ENCODE measurements at regions not wholly inside any gene's neighbourhood (a gene's known extent, or its start where the extent isn't known, plus 50 kb on each side); places are given as distances from the start of the nearest gene placed in this dataset.

GRCh38 chr18:38427234-38427633, 861.6 kb upstream of the CELF4 start:
- DNase-seq (ENCODE audit: low spot score): peak; percentile 4

GRCh38 chr18:38421872-38422615, 856.4 kb upstream of the CELF4 start:
- DNase-seq (ENCODE audit: low spot score): no peak

GRCh38 chr18:38421021-38421420, 855.4 kb upstream of the CELF4 start:
- DNase-seq (ENCODE audit: low spot score): no peak

GRCh38 chr18:38420611-38421010, 855.0 kb upstream of the CELF4 start:
- no peak for DNase-seq (ENCODE audit: low spot score)

GRCh38 chr18:38415811-38416210, 850.2 kb upstream of the CELF4 start:
- DNase-seq (ENCODE audit: low spot score): no peak

- DNase-seq (ENCODE audit: low spot score): no peak
Measured at GRCh38 chr18:38413193-38413592, 847.6 kb upstream of the CELF4 start.

- no peak for DNase-seq (ENCODE audit: low spot score)
Measured at GRCh38 chr18:38406607-38407006, 841.0 kb upstream of the CELF4 start.

- no peak for DNase-seq (ENCODE audit: low spot score)
Measured at GRCh38 chr18:38402509-38402908, 836.9 kb upstream of the CELF4 start.

- no peak for DNase-seq (ENCODE audit: low spot score)
Measured at GRCh38 chr18:38397094-38397493, 831.5 kb upstream of the CELF4 start.

- no peak for DNase-seq (ENCODE audit: low spot score)
Measured at GRCh38 chr18:38386146-38386545, 820.5 kb upstream of the CELF4 start.

- peak; percentile 11 for DNase-seq (ENCODE audit: low spot score)
Measured at GRCh38 chr18:38369772-38370690, 804.4 kb upstream of the CELF4 start.

- no peak for DNase-seq (ENCODE audit: low spot score)
Measured at GRCh38 chr18:38368886-38369285, 803.3 kb upstream of the CELF4 start.

GRCh38 chr18:38368246-38368645, 802.6 kb upstream of the CELF4 start:
- DNase-seq (ENCODE audit: low spot score): no peak

GRCh38 chr18:38367473-38367872, 801.9 kb upstream of the CELF4 start:
- DNase-seq (ENCODE audit: low spot score): no peak

GRCh38 chr18:38362286-38362792, 796.7 kb upstream of the CELF4 start:
- DNase-seq (ENCODE audit: low spot score): no peak

- no peak for DNase-seq (ENCODE audit: low spot score)
Measured at GRCh38 chr18:38358805-38359657, 793.4 kb upstream of the CELF4 start.

GRCh38 chr18:38353149-38353548, 787.6 kb upstream of the CELF4 start:
- DNase-seq (ENCODE audit: low spot score): no peak

GRCh38 chr18:38350141-38350540, 784.5 kb upstream of the CELF4 start:
- DNase-seq (ENCODE audit: low spot score): no peak

- DNase-seq (ENCODE audit: low spot score): no peak
Measured at GRCh38 chr18:38330573-38330972, 765.0 kb upstream of the CELF4 start.

GRCh38 chr18:38329145-38329544, 763.5 kb upstream of the CELF4 start:
- DNase-seq (ENCODE audit: low spot score): no peak

- DNase-seq (ENCODE audit: low spot score): no peak
Measured at GRCh38 chr18:38322206-38322605, 756.6 kb upstream of the CELF4 start.

- DNase-seq (ENCODE audit: low spot score): no peak
Measured at GRCh38 chr18:38321262-38321661, 755.7 kb upstream of the CELF4 start.

All from H4 (cell line).